Occipital lobe (tissue), 1 donor: ENCODE measurements at regions not wholly inside any gene's neighbourhood (a gene's known extent, or its start where the extent isn't known, plus 50 kb on each side); places are given as distances from the start of the nearest gene placed in this dataset.

Experiments
- DNase-seq: peaks from one replicate; lab custom pipeline; 2025; lab: John Stamatoyannopoulos, UW

DNA sequence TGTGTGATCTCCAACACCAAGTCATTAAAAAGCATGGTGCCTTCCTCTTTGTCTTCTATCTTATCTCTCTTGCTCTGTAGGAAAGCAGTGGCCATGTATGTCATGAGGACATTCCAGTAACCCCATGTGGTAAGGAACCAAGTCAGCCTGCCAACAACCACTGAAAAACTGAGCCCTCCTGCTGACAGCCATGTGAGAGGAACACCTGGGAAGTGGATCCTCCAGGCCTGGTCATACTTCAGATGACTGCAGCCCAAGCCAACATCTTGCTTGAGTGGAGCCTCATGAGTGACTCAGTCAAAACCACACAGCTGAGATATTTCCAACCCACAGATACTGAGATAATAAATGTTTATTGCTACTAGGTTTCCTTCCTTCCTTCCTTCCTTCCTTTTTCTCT, 597.3 kb downstream of the ZIC1 start:
- DNase-seq, result no peak

DNA sequence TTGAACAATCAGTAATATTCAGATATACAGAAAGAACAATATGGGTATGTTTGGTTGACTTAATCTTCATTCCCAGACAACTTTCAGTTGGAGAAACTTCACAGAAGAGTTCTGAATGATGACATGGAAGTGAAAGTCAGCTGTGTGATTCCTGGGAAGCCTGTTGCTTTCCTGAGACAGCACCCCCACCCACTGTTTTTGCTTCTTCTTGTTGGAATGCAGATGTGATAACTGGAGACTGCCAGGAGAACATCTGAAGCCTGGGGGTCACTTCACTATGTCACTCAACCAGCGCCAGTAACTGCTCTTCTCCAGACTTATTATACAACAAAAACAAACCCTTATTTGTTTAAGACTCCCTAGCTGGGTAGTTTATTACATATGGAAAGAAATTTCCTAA, 599.4 kb downstream of the ZIC1 start:
- no peak for DNase-seq

DNA sequence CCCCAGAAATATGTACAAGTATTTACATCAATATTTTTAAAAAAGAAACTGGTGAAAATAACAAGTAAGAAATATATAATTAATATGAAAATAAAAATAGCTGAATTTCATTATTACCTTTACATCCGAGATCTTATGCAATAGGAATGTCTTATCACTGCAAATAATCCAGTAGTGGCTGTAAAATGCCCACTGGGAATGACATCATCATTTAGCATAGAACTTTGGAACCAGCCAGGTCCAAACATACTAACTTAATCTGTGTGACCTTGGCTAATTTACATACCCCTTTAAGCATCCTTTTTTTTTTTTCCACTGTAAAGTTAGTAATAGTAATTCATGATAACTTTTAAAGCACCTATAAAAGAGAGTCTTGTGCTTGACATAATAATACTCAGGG, 611.7 kb downstream of the ZIC1 start:
- DNase-seq, result no peak

DNA sequence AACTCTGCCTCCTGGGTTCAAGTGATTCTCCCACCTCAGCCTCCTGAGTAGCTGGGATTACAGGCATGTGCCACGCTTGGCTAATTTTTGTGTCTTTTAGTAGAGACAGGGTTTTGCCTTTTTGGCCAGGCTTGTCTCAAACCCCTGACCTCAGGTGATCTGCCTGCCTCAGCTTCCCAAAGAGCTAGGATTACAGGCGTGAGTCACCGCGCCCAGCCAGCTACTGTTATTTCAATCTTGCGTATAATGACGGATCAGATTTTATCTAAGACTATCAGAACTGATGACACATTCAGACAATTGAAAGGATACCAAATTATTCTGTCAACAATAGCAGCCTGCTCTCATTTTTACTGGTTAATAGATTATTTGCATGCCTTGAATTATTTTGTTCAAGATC, 612.2 kb downstream of the ZIC1 start:
- no peak for DNase-seq

DNA sequence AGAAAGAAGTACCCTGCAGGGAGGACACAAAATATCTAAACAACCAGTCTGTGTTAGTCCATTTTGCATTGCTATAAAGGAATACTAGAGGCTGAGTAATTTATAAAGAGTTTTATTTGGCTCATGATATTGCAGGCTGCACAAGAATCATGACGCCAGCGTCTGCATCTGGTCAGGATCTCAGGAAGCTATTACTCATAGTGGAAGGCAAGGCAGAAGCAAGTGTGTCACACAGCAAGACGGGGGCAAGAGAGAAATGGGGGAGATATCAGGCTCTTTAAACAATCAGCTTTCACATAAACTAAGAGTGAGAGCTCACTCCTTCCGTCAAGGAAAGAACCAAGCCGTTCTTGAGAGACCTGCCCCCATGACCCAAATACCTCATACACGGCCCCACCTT, 614.8 kb downstream of the ZIC1 start:
- DNase-seq, result no peak

DNA sequence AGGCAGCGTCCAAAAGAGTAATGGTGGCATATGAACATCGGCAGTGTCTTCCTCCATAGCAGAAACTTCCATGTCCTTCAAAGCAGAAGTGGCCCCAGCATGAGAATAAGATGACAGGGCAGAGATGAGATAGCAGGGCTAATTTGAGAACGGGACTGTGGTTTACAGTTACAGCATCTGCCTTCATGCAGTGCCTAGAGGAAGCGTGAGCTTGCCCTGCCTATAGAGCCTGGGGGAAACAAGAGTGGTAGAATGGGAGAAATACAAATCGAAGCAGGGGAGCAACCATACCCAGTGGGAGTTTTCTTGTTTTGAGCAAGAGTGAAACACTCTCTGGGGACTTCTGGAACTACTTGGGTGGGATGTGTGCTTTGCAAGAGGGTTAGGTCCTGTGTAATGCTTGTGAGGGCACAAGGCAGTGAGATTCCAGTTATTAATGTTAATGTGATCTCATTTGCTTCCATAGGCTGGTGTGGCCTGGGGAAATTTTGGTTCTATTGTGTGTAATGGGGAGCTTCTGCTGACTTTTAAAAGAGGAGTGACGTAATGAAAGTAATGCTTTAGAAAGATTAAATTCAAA, 616.9 kb downstream of the ZIC1 start:
- DNase-seq, result no peak

DNA sequence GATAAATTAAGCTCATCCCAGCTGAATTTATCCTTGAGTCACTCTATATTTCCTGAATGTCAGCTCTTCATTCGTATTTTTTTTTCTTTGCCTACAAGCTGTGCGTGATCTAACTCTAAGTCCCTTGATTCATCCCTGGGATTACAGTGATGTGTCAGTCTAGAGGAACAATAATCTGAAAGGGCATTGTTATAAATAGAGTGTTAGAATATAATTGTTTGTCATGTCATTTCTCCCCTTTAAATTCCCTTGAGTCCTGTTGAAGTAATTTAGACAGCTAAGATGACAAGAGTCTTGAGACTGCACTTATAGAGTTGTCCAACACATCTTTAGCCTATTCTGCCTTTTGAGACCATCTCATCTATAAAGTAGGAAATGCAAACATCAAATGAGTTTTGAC, 621.8 kb downstream of the ZIC1 start:
- DNase-seq, result no peak

DNA sequence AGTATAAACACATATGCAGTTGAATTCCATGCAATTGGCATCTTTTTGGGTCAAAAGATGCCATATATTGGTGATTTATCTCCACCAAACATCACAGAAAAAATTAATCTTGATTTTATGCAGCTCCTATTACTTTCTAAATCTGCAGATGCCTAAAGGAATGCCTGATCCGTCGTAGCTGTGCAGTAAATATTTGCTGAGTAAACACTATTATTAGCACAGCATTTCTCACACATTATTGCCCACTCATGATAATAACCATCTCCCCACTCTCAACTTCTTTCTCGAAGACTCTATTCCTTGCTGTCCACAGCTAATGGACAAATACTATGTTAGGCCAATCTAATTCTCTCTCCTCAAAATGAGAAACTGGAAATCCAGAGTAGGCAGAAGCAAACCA, 625.2 kb downstream of the ZIC1 start:
- no peak for DNase-seq

DNA sequence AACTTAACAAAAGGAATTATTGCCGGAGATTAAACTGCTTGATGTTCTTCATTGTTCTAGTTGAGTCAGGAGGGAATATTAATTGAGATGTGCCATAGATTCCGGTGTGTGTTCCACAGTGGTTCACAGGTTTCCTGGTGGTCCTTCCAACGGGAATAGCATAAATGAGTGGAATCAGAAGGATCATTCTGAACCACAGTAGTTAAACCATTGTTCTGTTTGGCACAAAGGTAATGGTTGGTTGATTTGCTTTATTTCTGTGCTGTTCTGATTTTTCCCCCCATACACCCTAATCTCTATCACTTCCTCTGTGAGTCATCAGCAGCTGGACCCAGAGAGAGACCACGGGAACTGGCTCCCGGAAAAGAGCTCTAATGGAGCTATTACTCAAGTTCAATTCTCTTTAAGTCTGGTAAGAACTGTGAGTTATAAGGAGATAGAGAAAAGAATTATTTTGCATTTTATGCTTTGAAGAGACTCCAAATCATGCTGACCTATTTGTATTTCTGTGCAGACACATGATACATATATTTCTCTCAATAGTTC, 627.2 kb downstream of the ZIC1 start:
- DNase-seq, result no peak

DNA sequence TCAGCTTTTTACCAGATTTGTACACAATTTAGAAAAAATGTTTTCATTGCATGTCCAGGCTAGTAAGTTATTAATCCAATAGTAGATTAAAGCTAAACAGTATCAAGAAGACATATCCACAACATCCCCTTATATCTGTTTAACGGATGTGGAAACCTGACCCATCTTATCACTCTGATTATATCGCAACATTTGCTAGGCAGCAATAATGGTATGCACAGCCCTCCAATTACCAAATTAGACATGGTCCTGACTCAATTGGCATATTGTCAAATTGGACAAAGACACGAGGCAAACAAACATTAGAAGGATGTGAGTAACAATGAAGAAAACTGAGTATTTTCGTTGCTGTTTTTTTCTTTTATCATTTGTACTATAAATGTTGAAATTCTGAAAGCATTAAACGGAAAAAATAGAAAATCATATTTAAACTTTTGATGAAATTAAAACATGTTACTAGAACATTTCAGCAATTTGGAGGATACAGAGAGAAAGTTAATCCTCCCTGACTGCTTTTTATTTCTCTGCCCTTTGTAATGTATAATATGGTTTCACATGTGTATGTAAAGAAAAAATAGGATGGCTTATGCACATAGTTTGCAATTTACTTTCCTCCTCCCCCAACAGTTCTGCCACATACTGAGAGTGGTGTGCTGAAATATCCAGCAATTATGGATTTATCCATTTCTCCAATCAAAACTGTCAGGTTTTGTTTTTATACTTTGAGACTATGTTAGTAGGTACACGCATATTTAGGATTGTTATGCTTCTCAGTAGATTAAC, 633.7 kb downstream of the ZIC1 start:
- DNase-seq, result no peak

DNA sequence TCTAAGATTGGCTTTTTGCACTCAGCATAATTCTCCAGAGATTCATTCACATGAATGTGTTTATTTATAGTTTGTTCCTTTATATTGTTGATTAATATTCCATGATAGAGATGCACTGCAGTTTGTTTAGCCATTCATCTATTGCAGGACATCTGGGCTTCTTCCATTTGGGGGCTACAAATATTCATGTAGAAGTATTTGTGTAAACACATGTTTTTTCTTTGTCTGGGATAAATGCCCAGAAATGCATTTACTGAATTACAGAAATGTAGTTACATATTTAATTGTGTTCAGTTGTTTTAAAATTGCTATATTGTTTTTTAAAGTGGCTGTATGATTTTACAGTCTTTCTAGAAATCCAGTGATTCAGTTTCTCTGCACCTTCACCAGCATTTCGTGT, 635.0 kb downstream of the ZIC1 start:
- DNase-seq, result no peak

DNA sequence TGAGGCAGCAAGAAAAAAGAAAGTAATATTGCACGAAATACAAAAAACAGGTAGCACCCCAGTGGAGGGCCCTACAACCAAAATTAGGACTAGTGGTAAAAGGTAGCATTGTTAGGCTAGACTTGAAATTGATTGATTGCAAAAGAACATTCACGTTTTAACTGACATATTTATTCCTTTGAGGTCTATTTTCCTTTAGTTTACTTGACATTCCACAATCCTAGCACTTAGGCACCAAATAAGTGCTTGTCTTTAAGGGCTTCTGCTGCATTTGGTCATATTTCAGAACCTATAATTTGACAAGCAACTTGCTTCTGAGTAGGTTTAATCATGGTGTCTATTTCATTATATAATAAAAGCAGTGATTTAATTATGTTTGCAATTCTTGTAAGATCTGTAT, 642.7 kb upstream of the AGTR1 start:
- no peak for DNase-seq

DNA sequence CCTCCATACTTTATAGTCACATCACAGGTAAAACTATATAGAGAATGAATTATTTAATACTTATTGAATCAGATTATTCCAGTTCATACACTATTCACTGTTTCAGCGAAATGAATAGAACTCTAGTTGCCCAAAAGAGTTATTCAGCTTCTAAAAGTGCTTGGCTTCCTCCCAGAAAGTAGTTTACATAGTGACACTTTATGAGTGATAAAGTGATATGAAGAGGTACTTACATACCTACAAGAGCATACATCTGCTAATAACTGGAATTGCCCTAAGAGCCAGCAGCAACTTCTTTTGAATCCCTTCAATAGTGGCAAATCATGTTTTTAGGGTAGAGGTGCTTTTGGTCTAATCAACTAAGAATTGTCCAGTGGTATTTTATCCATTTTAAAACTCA, 635.1 kb upstream of the AGTR1 start:
- DNase-seq, result no peak

DNA sequence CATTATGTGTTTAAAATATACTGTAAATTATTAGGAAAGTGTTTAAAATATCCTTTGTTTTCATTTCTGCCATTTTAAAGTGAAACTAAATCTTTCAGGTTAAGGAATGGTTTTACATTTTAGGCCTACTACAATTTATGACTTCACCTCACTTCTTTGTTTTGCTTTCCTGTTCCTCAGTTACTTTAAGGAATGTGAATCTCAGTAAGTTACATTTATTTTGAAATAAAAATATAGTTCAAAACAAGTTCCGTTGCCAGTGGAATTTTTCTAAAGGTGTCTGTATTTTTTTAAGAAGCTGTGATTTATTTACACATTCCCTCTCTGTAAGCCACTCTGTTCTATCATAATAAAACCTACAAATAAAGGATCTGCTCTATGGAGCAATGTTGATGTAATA, 630.9 kb upstream of the AGTR1 start:
- DNase-seq, result no peak

DNA sequence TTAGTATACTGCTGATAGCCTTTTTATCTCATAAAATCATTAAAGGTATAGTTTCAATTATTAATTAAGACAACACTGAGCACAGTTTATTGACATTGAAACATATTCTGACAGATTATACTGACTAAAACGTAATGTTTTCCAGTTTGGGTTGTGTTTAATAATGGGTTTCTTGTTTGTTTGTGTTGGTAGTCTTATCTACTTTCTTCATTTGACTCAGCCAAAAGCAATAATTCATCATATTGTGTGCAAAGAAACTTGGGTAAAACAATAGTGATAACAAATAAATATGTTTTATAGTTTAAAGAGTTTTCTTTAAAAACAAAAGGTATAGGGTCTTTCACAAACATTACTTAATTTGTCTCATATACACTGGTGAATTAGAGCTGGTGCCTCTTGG, 629.2 kb upstream of the AGTR1 start:
- no peak for DNase-seq

DNA sequence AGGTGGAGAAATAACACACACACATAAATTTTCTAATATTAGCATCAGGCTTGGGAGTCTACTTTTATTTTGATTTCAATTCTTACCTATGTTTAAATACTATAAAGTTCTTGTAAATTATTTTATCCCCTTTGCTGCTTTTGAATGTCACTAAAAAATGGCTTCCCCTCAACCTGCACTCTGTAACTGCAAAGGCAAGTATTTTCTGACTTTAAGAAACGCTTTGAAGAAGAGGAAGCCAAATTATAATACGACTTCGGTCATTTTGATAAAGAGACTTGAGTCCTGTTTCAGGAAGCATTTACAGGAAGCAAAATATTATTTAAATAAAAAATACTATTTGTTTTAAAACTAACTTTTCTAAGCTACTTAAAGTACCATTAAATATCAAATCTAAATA, 627.7 kb upstream of the AGTR1 start:
- no peak for DNase-seq

DNA sequence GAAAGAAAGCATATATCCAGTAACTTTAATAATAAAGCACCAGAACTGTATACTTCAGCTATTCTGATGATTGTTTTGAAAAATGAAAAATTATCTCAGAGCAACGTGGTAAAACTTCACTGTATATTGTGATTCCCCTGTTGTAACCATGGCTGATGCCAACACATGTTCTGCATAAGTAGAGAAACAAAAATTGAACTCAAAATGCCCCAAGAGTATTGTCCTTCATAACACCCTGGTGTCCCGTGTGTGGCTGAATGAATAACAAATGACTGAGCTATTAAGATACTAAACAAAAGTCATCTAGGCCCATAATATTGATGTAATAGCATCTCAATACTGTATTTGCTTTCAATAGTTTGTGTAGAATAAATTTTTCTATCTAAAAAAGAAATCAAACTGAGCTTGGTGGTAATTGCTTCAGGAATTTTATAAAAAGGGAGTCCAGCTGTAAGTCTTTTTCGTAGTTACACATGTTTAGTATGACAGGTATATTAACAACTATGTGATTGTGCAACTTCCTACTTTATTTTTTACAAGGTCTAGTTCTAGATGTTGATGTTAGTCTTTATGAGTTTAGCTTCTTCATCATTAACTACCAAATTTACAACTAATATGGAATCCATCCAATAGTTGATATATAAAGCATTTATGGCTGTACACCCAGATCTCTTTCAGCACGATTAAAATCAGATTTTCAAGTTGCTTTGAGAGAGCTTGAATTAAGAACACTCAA, 623.8 kb upstream of the AGTR1 start:
- DNase-seq, result no peak

DNA sequence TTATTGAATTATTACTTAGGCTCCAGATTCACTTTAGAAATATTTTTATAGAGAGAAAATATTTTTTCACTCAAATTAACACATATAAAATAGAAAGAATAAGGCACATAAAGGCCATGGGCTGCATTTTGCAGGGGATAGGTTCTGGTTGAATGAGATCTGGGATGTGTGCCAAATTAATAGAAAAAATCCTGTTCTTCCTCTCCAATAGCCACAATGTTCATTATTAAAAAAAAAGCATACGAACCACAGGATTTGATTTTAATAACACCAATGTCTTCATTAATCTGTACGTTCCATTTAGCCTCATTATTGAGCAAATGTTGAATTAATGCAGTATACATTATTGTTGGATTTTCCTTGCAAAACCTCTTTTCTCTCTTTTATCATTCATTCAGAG, 622.8 kb upstream of the AGTR1 start:
- no peak for DNase-seq

DNA sequence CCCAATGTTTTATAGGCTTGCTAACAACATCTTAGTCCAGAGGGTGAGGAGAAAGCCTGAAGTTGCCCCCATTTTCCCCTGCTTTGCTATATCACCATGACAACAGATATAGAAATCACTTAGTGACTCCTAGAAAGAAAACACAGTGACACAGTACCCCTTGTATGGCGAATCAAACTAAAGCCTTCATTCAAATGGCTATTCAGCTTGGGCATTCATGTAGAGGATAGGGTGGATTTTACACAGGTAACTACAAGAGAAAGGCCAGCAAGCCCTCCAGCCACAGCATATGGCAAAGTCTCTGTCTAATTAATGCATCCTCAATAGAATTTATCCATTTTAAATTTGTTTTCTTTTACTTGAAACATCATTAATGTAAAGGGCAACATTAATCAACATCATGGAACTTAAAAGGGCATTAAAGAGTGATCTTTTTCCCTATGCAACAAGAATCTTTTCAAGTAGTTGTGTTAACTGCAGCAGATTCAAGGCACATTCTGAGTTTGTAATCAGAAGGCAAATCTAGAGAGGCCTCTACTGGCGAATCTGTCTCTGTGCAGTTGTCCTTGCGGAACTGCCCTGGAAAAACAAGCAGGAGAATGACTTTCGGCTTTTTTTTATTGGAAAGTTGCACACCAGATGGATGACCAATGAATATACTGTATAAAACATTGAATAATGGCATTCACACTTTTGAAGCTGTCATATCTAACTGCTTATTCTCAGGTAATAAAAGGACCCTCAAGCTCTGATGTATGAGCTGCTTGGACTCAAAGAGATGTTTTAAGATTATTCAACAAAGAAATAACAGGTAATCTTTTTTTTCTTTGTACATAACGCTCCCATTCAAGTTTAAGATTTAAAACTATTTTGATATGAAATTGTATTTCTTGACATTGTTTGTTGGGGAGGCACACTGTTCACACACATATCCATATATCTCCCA, 621.7 kb upstream of the AGTR1 start:
- DNase-seq, result no peak

DNA sequence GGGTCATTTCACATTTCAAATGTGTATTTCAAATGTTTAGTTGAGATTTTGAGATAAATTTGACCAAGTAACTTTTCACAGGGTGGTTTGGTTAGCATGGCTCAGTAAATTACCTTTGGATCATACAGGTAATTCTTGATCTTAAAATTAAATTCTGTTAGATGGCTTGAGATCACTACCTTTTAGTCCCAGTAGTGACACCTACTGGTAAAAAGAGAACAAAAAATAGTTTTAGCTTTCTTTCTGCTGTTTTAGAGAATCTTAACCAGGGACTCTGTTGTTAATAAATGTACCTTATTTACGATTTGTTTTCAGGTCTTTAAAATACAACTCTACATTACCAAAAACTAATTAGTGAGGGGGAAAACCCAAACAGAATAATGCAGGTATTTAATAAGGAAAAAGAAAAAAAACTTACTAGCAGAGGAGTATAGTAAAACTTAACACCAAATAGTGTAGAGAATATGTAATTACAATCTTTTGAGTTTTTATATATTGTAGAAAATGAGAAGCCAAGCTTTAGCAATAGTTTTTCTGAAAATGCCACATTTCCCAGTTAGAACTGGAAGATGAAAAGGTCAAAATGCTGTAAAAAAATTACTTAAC, 620.3 kb upstream of the AGTR1 start:
- no peak for DNase-seq

DNA sequence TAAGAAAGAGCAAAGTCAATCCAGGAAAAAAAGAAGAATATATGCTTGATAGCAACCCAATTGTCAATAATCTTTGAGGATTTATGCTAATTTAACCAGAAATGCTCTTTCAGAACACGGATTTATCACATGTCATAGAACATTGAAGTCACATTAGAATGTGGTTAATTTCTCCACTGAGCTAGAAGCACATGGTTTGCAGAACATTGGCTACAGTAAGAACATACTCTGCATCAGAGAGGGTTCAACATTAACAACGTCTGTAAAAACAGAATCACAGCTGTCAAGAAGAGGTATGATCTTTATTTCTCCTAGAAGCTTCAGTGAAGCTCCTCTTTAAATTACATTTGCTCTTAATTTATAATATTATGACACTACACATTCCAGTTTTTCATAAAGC, 619.7 kb upstream of the AGTR1 start:
- no peak for DNase-seq
